ENCODE measurements at regions not wholly inside any gene's neighbourhood (a gene's known extent, or its start where the extent isn't known, plus 50 kb on each side); places are given as distances from the start of the nearest gene placed in this dataset.
"Not testable (repeated sequence)": the region's sequence is repeated elsewhere in the genome, so short reads cannot be mapped to it uniquely, and the experiment has no call there.

DNA sequence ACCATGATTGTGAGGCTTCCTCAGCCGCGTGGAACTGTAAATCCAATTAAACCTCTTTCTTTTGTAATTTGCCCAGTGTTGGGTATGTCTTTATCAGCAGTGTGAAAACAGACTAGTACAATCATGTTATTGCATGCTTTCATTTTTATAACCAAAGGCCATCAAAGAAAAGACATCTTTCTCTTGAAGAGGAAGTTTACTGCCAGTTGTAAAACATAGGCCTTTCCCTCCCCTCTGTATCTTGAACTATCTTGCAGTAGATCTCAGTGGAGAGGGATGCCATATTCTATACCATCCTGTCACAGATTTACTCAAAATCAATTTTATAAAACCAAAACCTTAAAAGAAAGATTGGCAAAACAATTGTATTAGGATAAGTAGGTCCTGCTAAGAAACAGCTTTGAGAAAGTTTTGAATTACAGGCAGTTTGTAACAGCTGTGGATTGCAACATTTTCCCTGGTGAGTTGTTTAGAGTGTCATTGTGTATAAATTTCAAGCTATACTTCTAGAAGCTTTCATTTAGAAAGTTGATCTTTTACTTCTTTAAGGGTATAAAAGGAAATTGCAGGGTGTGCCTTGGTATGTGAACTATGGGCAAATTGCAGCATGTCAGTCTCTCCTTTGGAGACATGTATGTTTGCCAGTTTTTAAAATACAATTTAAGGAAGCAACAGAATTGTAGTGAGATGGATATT, 128.0 kb downstream of the ATP23 start:
- DNase-seq: no peak

DNA sequence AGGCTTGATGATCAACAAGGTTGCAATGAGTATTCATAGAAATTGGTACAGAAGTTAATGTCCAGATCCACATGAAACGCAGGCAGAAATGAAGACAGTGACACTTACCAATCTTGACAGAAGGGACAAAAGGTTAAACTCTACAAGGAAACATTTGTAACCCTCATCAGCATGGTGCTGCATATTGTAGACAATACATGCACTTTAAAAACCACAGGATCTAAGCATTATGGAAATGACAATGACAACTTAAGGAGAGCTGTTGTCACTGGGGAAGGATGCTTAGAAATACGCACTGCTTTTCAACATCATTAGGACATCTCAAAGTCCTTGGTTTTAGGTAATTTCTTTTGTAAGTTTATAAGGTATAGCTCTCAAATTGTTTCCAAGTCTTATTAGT, 130.6 kb downstream of the ATP23 start:
- no peak for DNase-seq

DNA sequence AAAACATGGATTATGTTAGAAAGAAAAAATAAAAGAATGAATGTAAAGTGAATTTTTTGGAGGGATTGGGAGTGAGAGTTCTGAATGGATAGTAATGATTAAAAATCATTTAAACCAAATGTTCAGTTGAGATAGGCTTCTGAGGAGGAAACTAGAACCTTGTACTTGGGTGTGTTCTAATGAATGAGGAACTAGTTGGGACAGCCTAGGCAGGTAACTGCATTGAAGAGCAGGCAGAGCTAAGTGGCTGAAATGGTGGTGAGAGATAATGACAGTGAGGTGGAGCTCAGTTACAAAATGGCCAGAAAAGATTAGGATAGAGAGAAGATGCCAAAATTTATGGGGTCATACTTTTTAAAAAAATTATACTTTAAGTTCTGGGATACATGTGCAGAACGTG, 132.9 kb downstream of the ATP23 start:
- DNase-seq: no peak

DNA sequence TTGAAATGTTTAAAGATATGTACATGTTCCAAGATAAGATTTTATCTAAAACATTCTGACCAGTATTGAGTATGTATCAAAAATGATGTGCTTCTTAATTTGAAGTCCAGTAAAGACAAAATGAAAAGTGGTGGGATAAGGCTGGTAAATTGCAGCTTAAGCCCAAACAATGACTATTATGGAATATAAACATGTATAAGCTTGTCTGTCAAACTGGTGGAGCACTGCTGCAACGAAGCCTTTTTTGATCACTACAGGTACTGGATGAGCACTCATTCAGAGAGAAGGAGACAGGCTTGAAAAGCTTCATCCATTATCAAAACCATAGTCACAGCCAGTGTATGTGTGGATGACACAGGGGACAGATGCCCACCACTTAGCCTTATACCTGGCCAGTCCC, 138.4 kb downstream of the ATP23 start:
- no peak for DNase-seq

DNA sequence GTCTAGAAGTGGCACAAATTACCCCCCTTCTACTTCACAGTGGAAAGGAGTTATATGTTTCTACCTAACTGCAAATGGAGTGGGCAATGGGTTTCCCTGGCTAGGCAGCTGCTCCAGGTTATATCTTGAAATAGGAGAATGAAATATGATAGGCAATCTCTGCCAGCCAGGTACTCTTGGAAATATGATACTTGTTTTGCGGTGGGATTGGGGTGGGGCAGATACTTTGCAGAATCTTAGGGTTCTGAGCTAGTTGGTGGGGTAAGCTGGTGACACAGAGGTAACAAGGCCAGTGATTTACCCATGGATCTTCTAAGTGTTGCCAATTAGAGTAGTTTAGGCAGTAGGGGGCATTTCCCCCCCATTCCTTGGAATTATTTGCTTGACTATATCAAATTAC, 140.1 kb downstream of the ATP23 start:
- DNase-seq: no peak

DNA sequence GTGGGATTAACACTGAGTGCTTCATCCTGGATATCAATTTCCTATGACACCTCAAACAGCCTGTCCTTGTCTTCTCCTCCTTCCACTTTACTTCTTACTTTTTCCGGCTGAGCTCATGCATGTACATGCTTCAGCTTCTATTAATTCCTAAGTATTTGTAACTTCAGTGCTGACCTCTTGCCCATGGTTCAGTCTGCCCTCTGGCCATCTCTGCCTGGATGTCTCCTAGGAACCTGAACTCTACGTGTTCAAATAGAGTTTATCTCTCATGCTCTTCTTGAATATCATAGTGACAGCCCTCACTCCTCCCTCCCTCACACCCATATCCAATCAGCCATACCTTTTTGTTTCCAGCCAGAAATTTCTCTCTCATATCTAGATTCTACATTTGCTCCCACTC, 141.6 kb downstream of the ATP23 start:
- no peak for DNase-seq

DNA sequence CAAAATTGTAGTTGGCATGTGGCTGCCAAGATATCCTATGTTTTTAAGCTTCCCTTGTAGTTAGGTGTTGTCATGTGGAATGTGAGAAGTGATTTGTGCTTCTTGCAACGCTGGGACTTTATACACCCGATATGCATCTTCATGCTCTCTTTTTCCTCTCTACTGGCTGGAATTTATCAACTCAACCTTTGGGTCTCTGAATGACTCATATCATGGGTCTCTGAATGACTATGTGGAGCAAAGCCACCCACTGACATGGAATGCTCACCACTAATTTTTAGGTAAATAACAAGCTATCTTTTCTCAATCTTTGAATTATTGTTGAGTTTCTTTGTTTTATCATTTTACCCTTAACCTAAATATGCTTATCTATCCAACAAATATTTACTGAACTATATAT, 144.6 kb downstream of the ATP23 start:
- DNase-seq: no peak

DNA sequence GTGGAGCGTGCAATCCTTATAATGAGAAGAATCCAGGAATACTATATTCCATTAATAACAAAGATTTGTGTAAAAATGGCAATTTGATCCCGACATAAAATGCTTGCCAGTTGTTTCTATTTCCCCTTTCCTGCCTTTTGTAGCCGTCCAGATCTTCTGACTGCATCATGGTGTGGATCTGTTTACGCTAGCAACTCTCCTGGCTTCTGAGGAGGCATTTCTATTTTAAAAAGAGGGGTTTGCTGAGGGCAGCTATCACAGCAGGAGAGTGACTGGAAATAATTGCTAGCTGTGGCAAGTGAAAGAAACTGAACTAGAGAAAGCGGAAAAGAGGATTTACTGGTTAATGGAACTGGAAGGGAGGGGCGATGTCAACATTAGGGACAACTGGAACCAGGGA, 145.6 kb downstream of the ATP23 start:
- DNase-seq: no peak

DNA sequence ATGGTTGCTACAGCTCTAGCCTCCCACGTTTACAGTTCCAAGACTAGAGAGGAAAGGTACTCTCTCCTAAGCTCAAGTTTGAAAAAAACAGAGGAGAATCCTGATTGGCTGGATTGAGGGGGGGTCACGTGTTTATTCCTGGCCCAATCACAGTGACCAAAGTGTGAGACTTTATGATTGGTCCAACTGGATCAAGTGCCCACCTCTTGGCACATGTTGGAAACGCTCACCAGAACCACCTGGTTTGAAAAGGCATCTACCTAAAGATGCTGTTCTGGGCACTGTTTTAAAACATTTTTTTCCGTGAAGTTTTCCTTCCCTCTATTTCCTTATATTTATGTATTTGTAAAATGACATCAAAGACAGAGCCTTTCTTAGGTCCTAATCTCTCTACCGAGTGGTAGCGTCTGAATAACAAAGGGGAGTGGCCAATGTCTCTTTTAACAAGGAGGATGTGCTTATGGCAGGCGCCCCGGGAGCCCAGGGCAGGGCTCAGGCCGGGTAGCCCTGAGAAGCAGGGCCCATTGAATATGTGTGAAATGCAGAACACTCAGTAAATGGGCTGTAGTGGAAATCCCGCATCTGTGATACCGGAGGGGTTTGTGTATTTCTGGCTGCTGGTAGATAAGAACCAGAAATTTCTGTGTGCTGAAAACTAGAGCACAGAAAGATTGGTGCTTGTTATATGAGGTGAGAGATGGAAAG, 146.2 kb downstream of the ATP23 start:
- no peak for DNase-seq

DNA sequence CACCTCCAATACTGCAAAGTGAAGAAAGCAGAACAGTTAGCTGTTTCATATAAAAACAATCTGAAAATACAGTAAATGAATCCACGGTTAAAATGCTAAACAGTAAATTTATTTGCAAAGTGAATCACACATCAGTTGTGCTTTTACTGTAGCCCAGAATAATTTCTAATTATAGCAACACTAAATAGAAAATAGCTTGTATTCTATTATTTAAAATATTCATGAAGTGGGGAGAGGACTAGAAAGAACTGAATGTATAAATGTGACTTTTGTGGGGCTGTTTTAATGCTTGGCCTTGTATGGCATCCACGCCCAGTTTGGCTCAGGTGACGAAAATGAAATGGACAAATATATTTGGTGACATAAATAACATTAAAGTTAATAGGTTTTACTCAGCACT, 148.2 kb downstream of the ATP23 start:
- no peak for DNase-seq

DNA sequence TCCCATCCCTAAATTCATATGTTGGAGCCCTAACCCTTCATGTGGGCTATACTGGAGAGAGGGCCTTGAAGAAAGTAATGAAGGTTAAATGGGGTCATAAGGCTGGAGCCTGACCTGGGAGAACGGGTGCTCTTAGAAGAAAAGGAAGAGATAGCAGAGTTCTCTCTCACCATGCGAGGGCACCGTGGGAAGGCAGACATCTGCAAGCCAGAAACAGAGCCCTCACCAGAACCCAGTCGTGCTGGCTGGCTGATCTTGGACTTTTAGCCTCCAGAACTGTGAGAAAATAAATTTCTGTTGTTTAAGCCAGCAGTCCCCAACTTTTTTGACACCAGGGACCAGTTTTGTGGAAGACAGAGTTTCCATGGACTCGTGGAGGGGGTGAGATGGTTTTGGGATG, 149.3 kb downstream of the ATP23 start:
- no peak for DNase-seq

DNA sequence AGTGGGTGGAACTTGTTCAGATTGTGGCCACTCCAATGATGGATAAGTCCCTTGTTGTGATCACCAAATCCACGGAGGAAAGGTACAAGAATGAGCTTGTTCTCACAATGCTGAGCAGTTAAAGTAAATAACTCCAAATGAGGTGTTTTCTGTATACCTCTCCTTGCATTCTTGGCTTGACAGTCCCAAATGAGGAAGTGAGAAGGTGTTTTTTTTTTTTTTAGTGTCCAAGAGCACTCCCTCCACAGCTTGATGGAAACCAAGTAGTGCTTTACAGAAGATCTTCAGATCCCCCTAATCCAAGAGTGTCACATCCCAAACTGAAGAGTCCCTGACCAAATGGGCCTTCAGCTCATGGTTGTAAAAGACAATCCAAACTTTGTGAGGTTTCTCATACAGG, 153.6 kb downstream of the ATP23 start:
- DNase-seq: no peak

DNA sequence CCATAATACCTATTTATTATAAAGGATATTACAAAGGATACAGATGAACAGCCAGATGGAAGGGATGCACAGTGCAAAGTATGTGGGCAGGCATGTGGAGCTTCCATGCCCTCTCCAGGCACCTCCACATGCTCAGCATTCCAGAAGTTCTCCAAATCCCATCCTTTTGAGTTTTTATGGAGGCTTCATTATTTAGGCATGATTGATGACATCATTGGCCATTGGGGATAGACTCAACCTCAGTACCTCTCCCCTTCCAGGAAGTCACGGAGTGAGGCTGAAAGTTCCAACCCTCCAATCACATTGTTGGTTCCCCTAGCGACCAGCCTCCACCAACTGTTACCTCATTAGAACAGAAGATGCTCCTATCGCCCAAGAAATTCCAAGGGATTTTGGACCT, 156.4 kb downstream of the ATP23 start:
- DNase-seq: no peak

DNA sequence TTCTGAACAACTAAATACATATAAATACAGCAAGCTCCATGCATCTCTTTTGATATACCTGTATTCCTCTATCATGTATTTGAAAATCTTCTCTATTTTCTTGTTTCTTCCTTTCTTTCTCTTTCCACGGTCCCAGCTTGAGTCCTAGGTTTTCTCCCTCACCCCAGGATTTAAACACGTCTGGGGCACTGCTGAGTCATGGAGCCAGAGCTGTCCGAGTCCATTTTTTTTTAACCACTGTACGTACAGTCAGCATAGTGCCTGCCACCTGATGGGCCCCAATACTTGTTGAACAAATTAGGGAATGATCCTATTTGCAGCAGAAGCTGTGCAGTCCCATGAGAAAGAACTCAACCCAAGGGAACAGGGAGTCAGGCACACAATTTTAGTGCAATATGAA, 158.1 kb downstream of the ATP23 start:
- DNase-seq: no peak

DNA sequence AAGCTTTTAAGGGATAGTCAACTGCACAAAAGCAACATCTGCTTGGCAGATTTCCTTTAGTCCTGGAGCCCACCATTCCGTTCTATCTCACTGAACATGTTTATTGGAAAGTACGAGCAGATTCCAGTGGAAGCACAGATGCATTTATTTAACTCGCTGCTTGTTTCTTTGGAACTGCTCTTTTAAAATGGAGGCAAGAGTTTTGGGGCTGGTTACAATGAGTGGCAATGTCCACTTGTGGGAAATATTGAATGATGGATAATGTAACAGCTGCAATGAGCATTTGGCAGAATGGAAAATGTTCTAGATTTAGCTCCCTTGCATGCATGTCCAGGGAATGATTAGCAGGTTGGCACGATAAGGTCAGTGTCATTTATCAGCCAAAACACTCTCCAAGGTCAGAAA, 163.0 kb downstream of the ATP23 start:
- no peak for DNase-seq

DNA sequence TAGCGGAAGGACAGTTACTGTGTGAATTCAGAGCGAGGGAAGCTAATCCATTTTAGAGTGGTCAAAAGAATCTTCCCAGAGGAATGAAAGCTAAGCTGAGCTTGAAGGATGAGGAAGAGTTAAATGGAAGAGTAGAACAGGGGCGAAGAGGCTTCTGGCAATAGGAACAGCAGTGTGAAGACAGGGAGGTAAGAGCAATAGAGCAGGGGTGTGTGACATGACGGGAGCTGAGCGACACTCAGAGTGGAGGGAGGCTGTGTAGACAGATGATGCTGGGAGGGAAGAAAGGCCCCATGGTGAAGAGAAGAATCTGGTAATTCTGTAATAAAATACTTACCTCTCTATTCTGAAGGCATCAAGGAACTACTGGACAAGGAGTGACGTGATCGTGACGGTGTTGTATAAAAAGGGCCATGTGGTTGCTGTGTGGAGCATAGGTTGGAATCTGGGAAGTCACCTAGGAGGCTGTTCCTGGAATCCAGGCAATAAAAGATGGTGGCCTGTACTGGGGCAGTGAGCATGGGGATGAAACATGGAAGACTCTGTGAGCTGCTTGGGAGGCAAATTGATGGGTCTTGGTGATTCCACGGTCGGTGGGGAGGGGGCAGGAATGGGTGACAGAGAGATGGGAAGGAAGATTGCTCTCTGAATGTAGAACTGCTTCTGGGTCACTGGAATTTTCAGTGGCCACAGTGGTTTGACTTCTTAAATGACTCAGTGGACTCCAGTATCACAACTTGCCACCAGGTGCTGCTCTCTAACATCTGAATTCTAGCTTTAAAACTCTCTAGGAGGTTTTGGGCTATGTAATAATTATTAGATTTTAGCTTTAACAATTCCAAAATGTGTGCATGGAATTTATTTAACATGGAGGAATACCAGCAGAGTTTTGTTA, 164.1 kb downstream of the ATP23 start:
- no peak for DNase-seq

DNA sequence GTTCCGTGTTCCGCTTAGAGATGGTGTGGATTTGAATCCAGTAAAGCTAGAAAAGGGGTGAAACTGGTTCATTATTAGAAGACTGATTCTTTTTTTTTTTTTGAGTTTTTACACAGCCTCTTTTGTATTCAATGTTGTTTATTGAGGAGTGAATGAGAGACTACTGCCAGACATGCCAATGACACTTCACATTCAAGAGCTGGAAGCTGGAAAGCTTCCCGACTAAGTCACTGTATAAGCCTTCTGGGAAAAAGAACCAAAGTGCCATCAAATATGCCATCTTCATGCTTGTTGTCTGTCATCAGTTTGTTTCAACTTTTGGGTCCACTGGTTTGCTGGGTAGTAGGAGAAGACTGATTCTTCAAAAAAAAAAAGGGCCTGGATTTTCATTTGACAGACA, 164.8 kb downstream of the ATP23 start:
- DNase-seq: no peak

DNA sequence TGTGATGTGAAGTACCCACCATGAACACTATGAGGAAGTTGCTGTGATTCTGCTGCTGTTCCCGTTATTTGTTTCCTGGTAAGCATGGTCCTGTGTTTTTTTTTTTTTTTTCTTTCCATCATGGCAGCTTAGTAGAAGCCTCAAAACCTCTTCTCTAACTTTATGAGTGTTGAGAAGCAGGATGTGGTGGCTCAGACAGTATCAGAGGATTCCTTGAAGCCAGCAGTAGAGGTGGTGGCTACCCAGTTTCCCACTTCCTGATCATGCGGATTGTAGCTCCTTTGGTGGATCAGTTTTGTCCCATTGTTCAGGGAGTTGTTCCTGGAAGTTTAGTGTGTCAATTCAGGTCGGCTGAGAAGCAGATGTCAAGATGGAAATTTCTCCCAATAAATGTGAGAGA, 175.8 kb downstream of the ATP23 start:
- no peak for DNase-seq

DNA sequence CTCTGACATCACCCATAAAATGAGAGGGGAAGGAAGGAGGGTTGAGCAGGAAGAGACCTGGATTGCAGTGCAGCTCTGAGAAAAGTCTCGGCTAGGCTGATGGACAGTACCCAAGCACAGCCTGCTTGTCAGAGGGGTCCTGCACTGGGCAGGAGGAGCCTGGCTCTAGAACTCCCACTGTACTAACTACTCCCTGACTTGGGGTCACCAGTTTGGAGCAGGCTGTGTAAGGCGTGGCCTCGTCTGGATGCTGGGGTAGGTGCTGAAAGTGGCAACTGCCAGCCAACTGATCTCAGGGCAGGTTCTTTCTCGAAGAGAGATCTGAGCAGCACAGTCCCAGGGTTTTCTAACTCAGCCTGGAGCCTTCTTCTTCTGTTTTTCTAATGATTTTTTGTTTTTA, 176.3 kb downstream of the ATP23 start:
- no peak for DNase-seq

DNA sequence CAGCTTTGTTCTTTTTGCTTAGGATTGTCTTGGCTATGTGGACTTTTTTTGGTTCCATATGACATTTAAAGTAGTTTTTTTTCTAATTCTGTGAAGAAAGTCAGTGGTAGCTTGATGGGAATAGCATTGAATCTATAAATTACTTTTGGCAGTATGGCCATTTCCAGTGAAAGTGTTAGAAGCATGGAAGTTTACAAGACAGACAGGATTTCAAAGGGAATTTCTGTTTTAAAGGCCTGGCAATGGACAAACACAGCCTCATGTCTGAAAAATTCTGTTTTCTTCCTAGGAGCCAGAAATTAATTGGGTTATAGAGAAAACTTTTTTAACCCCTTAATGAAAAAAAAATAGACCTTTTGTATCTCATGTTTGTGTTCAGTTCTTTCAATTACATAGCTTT, 184.4 kb downstream of the ATP23 start:
- DNase-seq: not testable (repeated sequence)

DNA sequence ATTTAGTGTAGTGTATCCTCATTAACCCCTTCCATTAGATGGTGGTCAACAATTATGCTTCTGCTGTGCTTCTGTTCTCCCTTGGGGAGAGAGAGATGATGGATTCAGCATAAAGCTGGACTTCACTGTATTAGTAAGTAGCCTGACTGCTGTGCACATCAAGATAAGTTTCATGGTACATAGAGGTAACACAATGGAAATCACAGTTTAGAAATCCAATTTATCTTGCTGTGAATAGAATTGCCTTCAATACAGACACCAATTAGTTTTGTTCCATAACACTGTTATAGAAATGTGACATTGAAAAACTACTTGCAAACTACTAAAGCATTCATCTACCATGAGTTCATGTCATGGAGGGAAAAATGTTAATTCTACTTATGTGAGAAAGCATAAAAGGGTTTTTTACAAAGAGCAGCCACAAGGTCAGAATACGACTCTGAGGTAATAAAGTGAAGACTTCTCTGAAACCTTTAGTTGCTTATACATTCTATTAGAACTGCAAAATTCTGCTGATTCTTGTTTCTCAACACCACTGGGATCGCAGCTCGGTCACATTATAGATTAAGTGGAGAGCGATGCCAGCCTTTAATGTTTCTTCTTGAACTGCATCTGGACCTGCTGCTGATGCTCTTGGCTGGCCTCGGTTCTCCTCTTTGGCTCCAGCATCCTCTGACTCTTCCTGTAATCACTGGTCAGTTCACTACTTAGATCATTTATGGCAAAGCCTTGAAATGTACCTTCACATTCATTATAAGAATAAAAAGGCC, 190.8 kb downstream of the ATP23 start:
- no peak for DNase-seq

DNA sequence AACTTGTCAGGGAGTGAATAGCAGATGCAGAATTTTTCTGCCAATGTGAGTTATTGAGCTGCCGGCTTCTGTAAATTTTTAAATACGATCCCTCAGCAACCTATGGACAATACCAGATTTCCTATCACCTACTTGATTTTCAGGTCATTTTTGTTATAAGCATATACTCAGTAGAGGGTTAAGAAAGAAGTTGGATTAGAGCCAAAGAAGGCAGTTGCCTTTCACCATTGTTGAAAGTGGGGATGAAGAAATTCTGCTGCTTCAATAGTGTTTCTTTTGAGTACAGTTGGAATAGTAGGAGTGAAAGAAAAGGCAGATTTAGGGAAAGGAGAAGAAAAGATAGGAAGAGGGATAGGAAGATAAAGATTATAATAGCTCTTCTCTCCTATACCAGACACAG, 197.1 kb downstream of the ATP23 start:
- DNase-seq: no peak

DNA sequence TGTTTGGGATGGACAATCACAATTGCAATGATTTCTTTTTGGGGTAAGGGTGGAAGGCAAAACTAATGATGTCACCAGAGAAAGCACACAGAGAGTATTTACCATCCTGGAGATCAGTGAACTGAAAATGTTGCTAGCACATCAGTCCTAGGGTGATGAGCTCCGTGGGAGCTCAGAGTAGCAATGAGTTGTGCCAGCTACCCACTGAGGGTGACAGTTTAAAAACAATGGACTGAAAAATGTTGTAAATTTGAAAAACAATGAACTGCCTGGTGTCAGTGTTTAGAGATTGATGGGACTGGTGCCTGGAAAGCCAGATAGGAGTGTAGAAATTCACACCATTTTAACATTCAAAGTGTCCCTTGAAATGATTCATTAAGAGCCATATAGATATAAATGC, 198.5 kb downstream of the ATP23 start:
- DNase-seq: no peak
